Myocyte (in vitro differentiated cells): ENCODE measurements at regions not wholly inside any gene's neighbourhood (a gene's known extent, or its start where the extent isn't known, plus 50 kb on each side); places are given as distances from the start of the nearest gene placed in this dataset.

Source experiments
- DNase-seq: peaks from one replicate; pipeline ENCODE4 v3.0.0-alpha.2; 2012; ENCODE audit warnings: low read depth

- DNase-seq, result no peak
Observed at GRCh38 chr3:83302091-83302490, 1540.6 kb upstream of the GBE1 start.

GRCh38 chr3:83317605-83318004, 1556.2 kb upstream of the GBE1 start:
- no peak for DNase-seq

- DNase-seq, result no peak
Observed at GRCh38 chr3:83320726-83321125, 1559.3 kb upstream of the GBE1 start.

GRCh38 chr3:83321457-83321856, 1560.0 kb upstream of the GBE1 start:
- DNase-seq, result no peak

- no peak for DNase-seq
Observed at GRCh38 chr3:83321891-83322290, 1560.4 kb upstream of the GBE1 start.

GRCh38 chr3:83354205-83354604, 1592.8 kb upstream of the GBE1 start:
- no peak for DNase-seq

- no peak for DNase-seq
Observed at GRCh38 chr3:83393276-83393675, 1565.5 kb upstream of the CADM2 start.

GRCh38 chr3:83403927-83404326, 1554.9 kb upstream of the CADM2 start:
- no peak for DNase-seq

GRCh38 chr3:83426300-83426699, 1532.5 kb upstream of the CADM2 start:
- DNase-seq, result no peak

- no peak for DNase-seq
Observed at GRCh38 chr3:83434880-83435587, 1523.8 kb upstream of the CADM2 start.

GRCh38 chr3:83438188-83438587, 1520.6 kb upstream of the CADM2 start:
- no peak for DNase-seq

GRCh38 chr3:83453056-83453455, 1505.7 kb upstream of the CADM2 start:
- DNase-seq, result no peak

GRCh38 chr3:83454353-83454752, 1504.4 kb upstream of the CADM2 start:
- DNase-seq, result no peak

GRCh38 chr3:83457551-83457950, 1501.2 kb upstream of the CADM2 start:
- DNase-seq, result no peak

GRCh38 chr3:83460052-83460451, 1498.7 kb upstream of the CADM2 start:
- no peak for DNase-seq

GRCh38 chr3:83461411-83461810, 1497.4 kb upstream of the CADM2 start:
- DNase-seq, result no peak

- DNase-seq, result no peak
Observed at GRCh38 chr3:83477563-83477962, 1481.2 kb upstream of the CADM2 start.

- DNase-seq, result no peak
Observed at GRCh38 chr3:83482402-83483070, 1476.3 kb upstream of the CADM2 start.

- no peak for DNase-seq
Observed at GRCh38 chr3:83496462-83496861, 1462.3 kb upstream of the CADM2 start.

GRCh38 chr3:83498361-83499016, 1460.3 kb upstream of the CADM2 start:
- no peak for DNase-seq

GRCh38 chr3:83500422-83500821, 1458.4 kb upstream of the CADM2 start:
- no peak for DNase-seq

GRCh38 chr3:83500931-83501330, 1457.9 kb upstream of the CADM2 start:
- no peak for DNase-seq

GRCh38 chr3:83513051-83513450, 1445.7 kb upstream of the CADM2 start:
- no peak for DNase-seq
